Hepatocyte (in vitro differentiated cells): ENCODE measurements at regions not wholly inside any gene's neighbourhood (a gene's known extent, or its start where the extent isn't known, plus 50 kb on each side); places are given as distances from the start of the nearest gene placed in this dataset.

Experiments
- DNase-seq: peaks from one replicate; pipeline ENCODE4 v3.0.0-alpha.2; 2016; ENCODE audit warnings: low spot score
- H2AFZ ChIP-seq: fragments of 200-600 bp; sonication (generic); 2 replicates; pipeline ENCODE4 v1.6.0; 2016; ENCODE audit warnings: antibody characterized with exemption, mild to moderate bottlenecking
- H3K27ac ChIP-seq: fragments of 200-600 bp; sonication (generic); 2 replicates; pipeline ENCODE4 v1.5.1; 2016; ENCODE audit warnings: mild to moderate bottlenecking
- H3K27me3 ChIP-seq: fragments of 200-600 bp; sonication (generic); 2 replicates; pipeline ENCODE4 v1.6.1; 2016
- H3K36me3 ChIP-seq: fragments of 200-600 bp; sonication (generic); replicated peaks from 2 replicates; pipeline ENCODE4 v1.5.1; 2016; ENCODE audit warnings: low read depth; ENCODE audit not compliant: insufficient read depth
- H3K4me1 ChIP-seq: fragments of 200-600 bp; sonication (generic); 2 replicates; pipeline ENCODE4 v1.5.1; 2016; ENCODE audit warnings: mild to moderate bottlenecking, moderate library complexity; ENCODE audit not compliant: insufficient read depth
- H3K4me2 ChIP-seq: fragments of 200-600 bp; sonication (generic); 2 replicates; pipeline ENCODE4 v1.6.0; 2016
- H3K4me3 ChIP-seq: fragments of 200-600 bp; sonication (generic); 2 replicates; pipeline ENCODE4 v1.5.1; 2016; ENCODE audit warnings: mild to moderate bottlenecking
- H3K79me2 ChIP-seq: fragments of 200-600 bp; sonication (generic); 2 replicates; pipeline ENCODE4 v1.6.0; 2017; ENCODE audit warnings: mild to moderate bottlenecking
- H3K9me2 ChIP-seq: fragments of 200-600 bp; sonication (generic); replicated peaks from 2 replicates; pipeline ENCODE4 v1.6.0; 2017; ENCODE audit warnings: mild to moderate bottlenecking; ENCODE audit not compliant: insufficient read depth
- H3K9me3 ChIP-seq: fragments of 200-600 bp; sonication (generic); 2 replicates; pipeline ENCODE4 v1.5.1; 2016; ENCODE audit warnings: low read depth, mild to moderate bottlenecking
- H4K20me1 ChIP-seq: fragments of 200-600 bp; sonication (generic); 2 replicates; pipeline ENCODE4 v1.6.0; 2016; ENCODE audit warnings: mild to moderate bottlenecking; ENCODE audit not compliant: insufficient read depth, poor library complexity, severe bottlenecking
- EZH2 ChIP-seq: fragments of 200-600 bp; sonication (generic); IDR thresholded peaks from 2 replicates; pipeline ENCODE4 v1.6.1; 2016; ENCODE audit warnings: antibody characterized with exemption, mild to moderate bottlenecking, borderline replicate concordance
- EZH2phosphoT487 ChIP-seq: fragments of 200-600 bp; sonication (generic); IDR thresholded peaks from one replicate; pipeline ENCODE4 v1.6.1; 2018; ENCODE audit warnings: antibody characterized with exemption, mild to moderate bottlenecking, low read depth, moderate library complexity; ENCODE audit not compliant: unreplicated experiment, severe bottlenecking
- WGBS: methylation state at CpG from one replicate; pipeline ENCODE4 v1.1.6; 2016; ENCODE audit warnings: low lambda C conversion rate; ENCODE audit errors: missing lambda C conversion rate; 5-methylcytosine and 5-hydroxymethylcytosine counted together
- TF ChIP-seq, protein P1 (sequence below): fragments of 200-600 bp; sonication (generic); IDR thresholded peaks from 2 replicates; pipeline ENCODE4 v1.5.1; 2016; ENCODE audit warnings: antibody characterized with exemption, mild to moderate bottlenecking; ENCODE audit not compliant: poor library complexity

GRCh38 chr7:89401099-89401498, 605.6 kb upstream of the TEX47 start:
- H3K4me1 ChIP-seq: no peaks in the 10 kb centered on the region
- no peaks in the 10 kb centered on the region for H3K36me3 ChIP-seq
- no peak overlapping the region for H2AFZ ChIP-seq
- H3K79me2 ChIP-seq: no peaks in the 10 kb centered on the region
- H4K20me1 ChIP-seq: no peaks in the 10 kb centered on the region
- no peak overlapping the region for H3K4me2 ChIP-seq
- no peak overlapping the region for H3K27ac ChIP-seq
- H3K4me3 ChIP-seq: no peak overlapping the region
- H3K9me2 ChIP-seq: no peaks in the 10 kb centered on the region
- DNase-seq: no peak
- no peaks in the 10 kb centered on the region for H3K27me3 ChIP-seq
- no peaks in the 10 kb centered on the region for H3K9me3 ChIP-seq
- TF ChIP-seq EZH2phosphoT487: no peak
- no peak for TF ChIP-seq EZH2
- TF ChIP-seq, protein P1, sequence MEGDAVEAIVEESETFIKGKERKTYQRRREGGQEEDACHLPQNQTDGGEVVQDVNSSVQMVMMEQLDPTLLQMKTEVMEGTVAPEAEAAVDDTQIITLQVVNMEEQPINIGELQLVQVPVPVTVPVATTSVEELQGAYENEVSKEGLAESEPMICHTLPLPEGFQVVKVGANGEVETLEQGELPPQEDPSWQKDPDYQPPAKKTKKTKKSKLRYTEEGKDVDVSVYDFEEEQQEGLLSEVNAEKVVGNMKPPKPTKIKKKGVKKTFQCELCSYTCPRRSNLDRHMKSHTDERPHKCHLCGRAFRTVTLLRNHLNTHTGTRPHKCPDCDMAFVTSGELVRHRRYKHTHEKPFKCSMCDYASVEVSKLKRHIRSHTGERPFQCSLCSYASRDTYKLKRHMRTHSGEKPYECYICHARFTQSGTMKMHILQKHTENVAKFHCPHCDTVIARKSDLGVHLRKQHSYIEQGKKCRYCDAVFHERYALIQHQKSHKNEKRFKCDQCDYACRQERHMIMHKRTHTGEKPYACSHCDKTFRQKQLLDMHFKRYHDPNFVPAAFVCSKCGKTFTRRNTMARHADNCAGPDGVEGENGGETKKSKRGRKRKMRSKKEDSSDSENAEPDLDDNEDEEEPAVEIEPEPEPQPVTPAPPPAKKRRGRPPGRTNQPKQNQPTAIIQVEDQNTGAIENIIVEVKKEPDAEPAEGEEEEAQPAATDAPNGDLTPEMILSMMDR: no peak

- Histone ChIP-seq H3K27me3 (no peaks in the 10 kb centered on the region), H3K9me2 (no peaks in the 10 kb centered on the region), H2AFZ (no peak overlapping the region), H3K4me2 (no peak overlapping the region), H3K27ac (no peak overlapping the region), H3K4me3 (no peak overlapping the region), H3K36me3 (no peaks in the 10 kb centered on the region), H4K20me1 (no peaks in the 10 kb centered on the region), H3K9me3 (no peaks in the 10 kb centered on the region), H3K4me1 (no peaks in the 10 kb centered on the region), H3K79me2 (no peaks in the 10 kb centered on the region)
- TF ChIP-seq EZH2phosphoT487 (no peak), EZH2 (no peak)
- TF ChIP-seq, protein P1: no peak
- no peak for DNase-seq
- 87% methylated on average over 4 of the region's 4 CpGs for WGBS
Measured at GRCh38 chr7:89401690-89402089, 606.2 kb upstream of the TEX47 start.

DNA sequence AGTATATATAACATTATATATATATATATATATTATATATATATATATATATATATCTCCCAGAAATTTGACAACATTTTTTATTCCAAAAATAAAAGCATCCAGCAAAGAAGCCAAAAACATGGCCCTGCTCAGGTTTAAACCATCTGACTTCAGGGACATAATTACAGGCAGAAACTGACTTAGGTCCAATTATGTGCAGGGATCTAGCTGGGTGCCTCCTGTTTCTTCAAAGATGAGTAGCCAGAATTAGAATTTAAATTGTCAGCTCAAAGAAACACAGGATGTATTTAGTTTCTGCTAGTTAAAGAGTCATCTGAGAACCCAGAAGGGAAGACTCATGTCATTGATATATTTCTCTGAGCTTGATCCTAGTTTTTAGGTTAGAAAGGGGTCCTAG, 656.4 kb upstream of the TEX47 start:
- Histone ChIP-seq H3K36me3 (no peaks in the 10 kb centered on the region), H3K4me1 (no peaks in the 10 kb centered on the region), H3K9me3 (no peaks in the 10 kb centered on the region), H2AFZ (no peak overlapping the region), H3K4me2 (no peak overlapping the region), H3K27me3 (no peaks in the 10 kb centered on the region), H3K9me2 (no peaks in the 10 kb centered on the region), H4K20me1 (no peaks in the 10 kb centered on the region), H3K79me2 (no peaks in the 10 kb centered on the region), H3K27ac (no peak overlapping the region), H3K4me3 (no peak overlapping the region)
- no peak for DNase-seq
- TF ChIP-seq EZH2phosphoT487 (no peak), EZH2 (no peak)
- TF ChIP-seq, protein P1: no peak

- H3K9me2 ChIP-seq: no peaks in the 10 kb centered on the region
- H3K27me3 ChIP-seq: no peaks in the 10 kb centered on the region
- H3K4me2 ChIP-seq: no peak overlapping the region
- no peaks in the 10 kb centered on the region for H3K9me3 ChIP-seq
- WGBS: 69% methylated on average over 1 of the region's 1 CpG
- no peaks in the 10 kb centered on the region for H3K36me3 ChIP-seq
- TF ChIP-seq, protein P1: no peak
- TF ChIP-seq EZH2: no peak
- TF ChIP-seq EZH2phosphoT487: no peak
- H3K27ac ChIP-seq: no peak overlapping the region
- H2AFZ ChIP-seq: no peak overlapping the region
- no peak overlapping the region for H3K4me3 ChIP-seq
- no peaks in the 10 kb centered on the region for H3K79me2 ChIP-seq
- H3K4me1 ChIP-seq: no peaks in the 10 kb centered on the region
- DNase-seq: no peak
- H4K20me1 ChIP-seq: no peaks in the 10 kb centered on the region
Measured at GRCh38 chr7:89456556-89456955, 661.0 kb upstream of the TEX47 start.
